Activated naive CD4-positive, alpha-beta T cell treated with anti-CD3 and anti-CD28 coated beads for 36 hours (primary cell): ENCODE measurements at regions not wholly inside any gene's neighbourhood (a gene's known extent, or its start where the extent isn't known, plus 50 kb on each side); places are given as distances from the start of the nearest gene placed in this dataset.

Experiments
- CTCF ChIA-PET: fragments of 350-600 bp; sonication (Branson Sonifier 250); formaldehyde crosslinking; loops from one replicate; lab custom pipeline; 2021; ENCODE audit warnings: antibody characterized with exemption; lab: Charles Lee
- DNase-seq: peaks from one replicate; pipeline ENCODE4 v3.0.0-alpha.2; 2020
- H3K27ac Mint-ChIP-seq: one replicate; pipeline ENCODE4 v1.8.0; 2021; ENCODE audit warnings: mild to moderate bottlenecking, mixed read lengths
- H3K27me3 Mint-ChIP-seq: one replicate; pipeline ENCODE4 v1.8.0; 2021; ENCODE audit warnings: low read depth, mixed read lengths
- H3K36me3 Mint-ChIP-seq: one replicate; pipeline ENCODE4 v1.8.0; 2021; ENCODE audit warnings: low read depth, mixed read lengths
- H3K4me1 Mint-ChIP-seq: one replicate; pipeline ENCODE4 v1.8.0; 2021; ENCODE audit warnings: low read depth, mixed read lengths
- H3K4me3 Mint-ChIP-seq: one replicate; pipeline ENCODE4 v1.8.0; 2021; ENCODE audit warnings: mild to moderate bottlenecking, moderate library complexity, mixed read lengths
- H3K9me3 Mint-ChIP-seq: one replicate; pipeline ENCODE4 v1.8.0; 2021; ENCODE audit warnings: mixed read lengths
- intact Hi-C: fragments of 100-400 bp; cut with micrococcal nuclease; formaldehyde crosslinking; loops from one replicate; pipeline ENCODE4 v1.15.1; 2023

DNA sequence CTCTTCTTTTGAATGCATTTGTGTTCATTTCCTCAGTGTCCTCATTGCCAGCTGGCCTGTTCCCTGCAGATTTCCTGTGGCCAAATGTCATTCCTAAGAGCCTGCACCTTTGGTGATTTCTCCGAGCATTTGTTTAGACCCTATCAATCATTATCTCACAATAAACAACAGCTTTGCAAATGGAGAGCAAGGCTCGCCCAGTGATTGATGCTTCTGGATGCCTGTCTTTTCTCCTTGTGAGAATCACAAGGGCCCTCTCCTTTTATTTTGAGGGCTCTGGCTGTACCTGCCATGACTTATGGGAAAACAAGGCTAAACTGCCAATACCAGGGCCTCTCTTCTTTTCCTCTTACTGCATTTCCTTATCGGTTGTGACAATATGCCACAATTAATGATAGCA is 1454.4 kb upstream of the CELF4 start:
- Mint-ChIP-seq H3K27me3 (no peaks in the 10 kb centered on the region), H3K4me3 (no peak overlapping the region), H3K27ac (no peak overlapping the region), H3K4me1 (no peaks in the 10 kb centered on the region), H3K36me3 (no peaks in the 10 kb centered on the region), H3K9me3 (peaks cover 4% of the 10 kb centered on the region)
- DNase-seq, result no peak
- intact Hi-C loops, result no loop called here
- CTCF ChIA-PET, result no interaction called here

GRCh38 chr18:39007031-39007902 is 1441.7 kb upstream of the CELF4 start:
- H3K4me3 Mint-ChIP-seq, result no peak overlapping the region
- no peak for DNase-seq
- no peaks in the 10 kb centered on the region for H3K4me1 Mint-ChIP-seq
- H3K36me3 Mint-ChIP-seq, result no peaks in the 10 kb centered on the region
- H3K27ac Mint-ChIP-seq, result no peak overlapping the region
- H3K27me3 Mint-ChIP-seq, result no peaks in the 10 kb centered on the region
- no peaks in the 10 kb centered on the region for H3K9me3 Mint-ChIP-seq
- CTCF ChIA-PET, result no interaction called here
- intact Hi-C loops, result no loop called here

DNA sequence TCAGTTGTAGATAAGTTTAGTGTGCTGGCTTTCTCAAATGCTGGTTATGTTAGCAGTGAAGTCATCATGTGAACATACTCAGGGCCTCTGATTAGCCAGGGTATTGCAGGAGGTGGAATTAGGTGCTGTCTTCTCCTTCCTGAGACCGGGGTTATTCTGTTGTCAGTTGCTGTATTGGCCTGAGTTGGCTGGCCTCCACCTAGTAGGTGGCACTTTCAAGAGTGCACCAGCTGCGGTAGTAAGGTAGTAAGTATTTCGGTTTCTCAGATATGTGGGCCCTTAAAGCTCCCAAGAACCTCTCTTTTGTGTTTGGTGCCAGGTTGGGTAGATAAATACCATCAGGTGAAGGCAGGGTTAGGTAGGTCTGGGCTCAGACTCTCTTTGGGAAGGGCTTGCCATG is 1430.5 kb upstream of the CELF4 start:
- DNase-seq, result no peak
- H3K27me3 Mint-ChIP-seq, result no peaks in the 10 kb centered on the region
- no peaks in the 10 kb centered on the region for H3K36me3 Mint-ChIP-seq
- H3K9me3 Mint-ChIP-seq, result peaks cover 1% of the 10 kb centered on the region
- no peaks in the 10 kb centered on the region for H3K4me1 Mint-ChIP-seq
- H3K4me3 Mint-ChIP-seq, result no peak overlapping the region
- H3K27ac Mint-ChIP-seq, result no peak overlapping the region
- CTCF ChIA-PET, result no interaction called here
- intact Hi-C loops, result no loop called here

GRCh38 chr18:38993342-38993741 is 1427.7 kb upstream of the CELF4 start:
- Mint-ChIP-seq H3K9me3 (peaks cover 1% of the 10 kb centered on the region), H3K4me1 (no peaks in the 10 kb centered on the region), H3K36me3 (no peaks in the 10 kb centered on the region), H3K27ac (no peak overlapping the region), H3K4me3 (no peak overlapping the region), H3K27me3 (no peaks in the 10 kb centered on the region)
- CTCF ChIA-PET, result no interaction called here
- intact Hi-C loops, result no loop called here
- no peak for DNase-seq

GRCh38 chr18:38984968-38985367 is 1419.4 kb upstream of the CELF4 start:
- Mint-ChIP-seq H3K27ac (no peak overlapping the region), H3K9me3 (peaks cover 3% of the 10 kb centered on the region)

DNA sequence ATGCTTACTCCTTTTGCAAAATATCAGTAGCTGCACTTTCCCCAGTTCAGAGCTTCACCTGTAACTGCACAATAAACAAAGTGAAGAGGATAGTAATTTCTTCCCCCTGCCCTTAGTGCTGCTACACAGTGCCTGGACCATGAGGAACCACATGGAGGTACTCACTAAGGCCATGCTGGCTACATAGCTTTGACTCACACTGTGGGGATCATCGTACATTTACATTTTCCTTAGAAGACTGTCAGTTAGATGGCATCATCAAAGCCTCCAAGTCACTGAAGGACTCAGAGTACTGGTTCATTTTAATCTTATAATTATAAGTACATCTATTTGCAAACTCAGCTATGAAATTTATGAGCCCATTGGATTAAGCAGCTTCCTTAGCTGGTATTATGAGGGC is 1416.5 kb upstream of the CELF4 start:
- H3K4me1 Mint-ChIP-seq, result no peaks in the 10 kb centered on the region
- no peak overlapping the region for H3K4me3 Mint-ChIP-seq
- intact Hi-C loops, result no loop called here
- no peak overlapping the region for H3K27ac Mint-ChIP-seq
- no peaks in the 10 kb centered on the region for H3K27me3 Mint-ChIP-seq
- H3K36me3 Mint-ChIP-seq, result no peaks in the 10 kb centered on the region
- CTCF ChIA-PET, result no interaction called here
- no peak for DNase-seq
- peaks cover 3% of the 10 kb centered on the region for H3K9me3 Mint-ChIP-seq

More at GRCh38 chr18:38984968-38985367, 1419.4 kb upstream of the CELF4 start:
- no peaks in the 10 kb centered on the region for H3K4me1 Mint-ChIP-seq
- H3K4me3 Mint-ChIP-seq, result no peak overlapping the region
- CTCF ChIA-PET, result no interaction called here
- H3K36me3 Mint-ChIP-seq, result no peaks in the 10 kb centered on the region
- no peak for DNase-seq
- intact Hi-C loops, result no loop called here
- H3K27me3 Mint-ChIP-seq, result no peaks in the 10 kb centered on the region

DNA sequence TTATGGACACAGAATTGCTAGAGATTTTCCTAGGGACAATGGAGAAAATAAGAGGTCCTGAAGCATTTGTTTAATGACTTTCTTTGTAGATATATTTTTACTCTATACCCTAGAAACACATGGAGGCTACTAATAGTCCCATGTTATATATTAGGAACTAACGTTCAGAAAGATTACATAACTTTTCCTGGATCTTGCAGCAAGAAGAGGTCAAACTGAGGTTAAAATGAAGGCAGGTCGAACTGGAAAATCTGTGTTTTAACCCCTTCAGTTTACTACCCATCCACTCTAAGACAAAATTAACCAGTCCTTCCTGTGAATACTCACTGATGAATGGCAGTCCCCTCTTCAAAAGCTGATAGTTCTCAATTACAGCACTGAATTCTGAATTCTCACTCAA is 1415.8 kb upstream of the CELF4 start:
- CTCF ChIA-PET, result no interaction called here
- H3K27ac Mint-ChIP-seq, result no peak overlapping the region
- H3K9me3 Mint-ChIP-seq, result peaks cover 3% of the 10 kb centered on the region
- no peaks in the 10 kb centered on the region for H3K36me3 Mint-ChIP-seq
- H3K4me3 Mint-ChIP-seq, result no peak overlapping the region
- H3K27me3 Mint-ChIP-seq, result no peaks in the 10 kb centered on the region
- no peaks in the 10 kb centered on the region for H3K4me1 Mint-ChIP-seq
- DNase-seq, result no peak
- intact Hi-C loops, result no loop called here

DNA sequence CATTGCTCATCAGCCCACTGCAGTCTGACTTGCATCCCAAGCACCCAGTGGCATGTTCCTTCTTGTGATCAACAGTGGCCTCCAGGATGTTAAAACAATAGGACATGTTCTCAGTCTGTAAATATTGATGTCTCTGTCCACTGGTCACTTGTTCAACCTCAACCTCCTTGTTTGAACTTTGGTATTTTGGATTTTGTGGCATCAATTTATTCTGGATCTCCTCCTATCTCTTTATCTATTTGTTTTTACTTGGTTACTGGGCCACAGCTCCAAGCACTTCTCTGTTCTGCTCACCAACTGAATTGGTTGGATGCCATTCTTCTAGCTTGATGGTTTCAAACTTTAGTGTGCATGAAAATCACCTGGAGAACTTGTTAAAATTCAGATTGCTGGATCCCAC is 1414.8 kb upstream of the CELF4 start:
- CTCF ChIA-PET, result no interaction called here
- H3K36me3 Mint-ChIP-seq, result no peaks in the 10 kb centered on the region
- H3K9me3 Mint-ChIP-seq, result peaks cover 3% of the 10 kb centered on the region
- no peak overlapping the region for H3K27ac Mint-ChIP-seq
- intact Hi-C loops, result no loop called here
- H3K4me1 Mint-ChIP-seq, result no peaks in the 10 kb centered on the region
- no peaks in the 10 kb centered on the region for H3K27me3 Mint-ChIP-seq
- no peak for DNase-seq
- H3K4me3 Mint-ChIP-seq, result no peak overlapping the region

DNA sequence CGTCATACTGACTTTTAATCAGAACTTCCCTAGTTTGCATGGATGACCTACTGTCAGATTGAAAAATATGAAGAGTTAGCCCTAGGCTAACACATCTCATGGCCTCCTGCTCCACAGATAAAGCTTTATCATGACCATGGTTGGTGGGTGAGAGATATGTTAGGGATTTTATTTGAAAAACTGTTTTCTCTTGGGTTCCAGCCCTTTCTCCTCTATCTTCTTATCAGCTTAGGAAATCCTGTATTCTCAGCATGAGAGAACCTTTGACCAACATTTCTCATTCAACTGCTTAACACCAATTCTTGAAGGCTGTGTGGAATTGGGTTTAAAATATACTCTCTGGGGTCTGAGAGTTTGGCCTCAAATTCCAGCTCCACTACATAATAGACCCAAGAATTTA is 1407.0 kb upstream of the CELF4 start:
- CTCF ChIA-PET, result no interaction called here
- no peak overlapping the region for H3K27ac Mint-ChIP-seq
- no peaks in the 10 kb centered on the region for H3K9me3 Mint-ChIP-seq

DNA sequence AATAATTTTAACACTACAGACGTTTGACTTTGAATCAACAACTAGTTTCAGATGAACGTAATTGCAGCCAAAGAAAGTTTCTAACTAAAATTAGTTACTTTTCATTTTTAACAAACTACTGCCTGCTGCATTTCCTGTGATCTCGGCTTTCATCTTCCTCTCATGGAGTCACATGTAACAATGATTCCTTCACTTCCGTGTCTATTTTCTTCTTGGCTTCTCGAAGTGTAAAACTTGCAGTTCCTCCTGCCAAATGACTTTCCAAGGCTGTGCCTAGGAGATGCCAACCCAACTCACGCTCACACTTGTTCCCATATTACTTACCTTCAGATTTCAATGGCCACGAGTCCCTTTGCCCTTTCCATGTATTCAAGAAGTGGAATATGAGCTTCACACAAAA is 1406.3 kb upstream of the CELF4 start:
- Mint-ChIP-seq H3K27me3 (no peaks in the 10 kb centered on the region), H3K4me1 (no peaks in the 10 kb centered on the region), H3K4me3 (no peak overlapping the region), H3K9me3 (no peaks in the 10 kb centered on the region), H3K36me3 (no peaks in the 10 kb centered on the region), H3K27ac (no peak overlapping the region)
- CTCF ChIA-PET, result no interaction called here
- intact Hi-C loops, result no loop called here
- DNase-seq, result no peak

More for the DNA sequence above, 1407.0 kb upstream of the CELF4 start:
- intact Hi-C loops, result no loop called here
- no peaks in the 10 kb centered on the region for H3K27me3 Mint-ChIP-seq
- H3K36me3 Mint-ChIP-seq, result no peaks in the 10 kb centered on the region
- no peak for DNase-seq
- H3K4me1 Mint-ChIP-seq, result no peaks in the 10 kb centered on the region
- H3K4me3 Mint-ChIP-seq, result no peak overlapping the region

DNA sequence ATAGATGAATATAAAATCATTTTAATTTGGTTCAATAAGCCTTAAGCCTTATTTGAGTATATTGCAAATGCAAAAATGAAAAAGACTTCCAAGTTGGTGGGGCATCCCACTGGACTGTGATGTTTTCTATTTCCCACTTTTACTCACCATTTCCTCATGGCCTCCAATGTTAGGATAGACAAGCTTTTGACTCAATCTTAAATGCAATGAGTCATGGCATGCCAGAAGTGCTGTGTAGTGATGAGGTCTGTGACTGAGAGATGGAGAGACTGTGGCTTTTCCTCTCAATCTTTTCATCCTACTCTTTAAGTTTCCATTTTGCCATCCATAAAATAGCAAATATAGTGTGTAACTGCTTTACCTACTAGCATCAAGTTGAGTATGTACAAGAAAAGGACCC is 1401.2 kb upstream of the CELF4 start:
- Mint-ChIP-seq H3K9me3 (no peaks in the 10 kb centered on the region), H3K27me3 (no peaks in the 10 kb centered on the region), H3K4me3 (no peak overlapping the region), H3K27ac (no peak overlapping the region), H3K36me3 (no peaks in the 10 kb centered on the region), H3K4me1 (peaks cover 3% of the 10 kb centered on the region)
- no peak for DNase-seq
- intact Hi-C loops, result no loop called here
- CTCF ChIA-PET, result no interaction called here

- Mint-ChIP-seq H3K27me3 (no peaks in the 10 kb centered on the region), H3K9me3 (no peaks in the 10 kb centered on the region), H3K27ac (no peak overlapping the region), H3K4me1 (peaks cover 3% of the 10 kb centered on the region), H3K36me3 (no peaks in the 10 kb centered on the region), H3K4me3 (no peak overlapping the region)
- CTCF ChIA-PET, result no interaction called here
- intact Hi-C loops, result no loop called here
- DNase-seq, result no peak
These were observed 1398.5 kb upstream of the CELF4 start for GRCh38 chr18:38963943-38964660.

DNA sequence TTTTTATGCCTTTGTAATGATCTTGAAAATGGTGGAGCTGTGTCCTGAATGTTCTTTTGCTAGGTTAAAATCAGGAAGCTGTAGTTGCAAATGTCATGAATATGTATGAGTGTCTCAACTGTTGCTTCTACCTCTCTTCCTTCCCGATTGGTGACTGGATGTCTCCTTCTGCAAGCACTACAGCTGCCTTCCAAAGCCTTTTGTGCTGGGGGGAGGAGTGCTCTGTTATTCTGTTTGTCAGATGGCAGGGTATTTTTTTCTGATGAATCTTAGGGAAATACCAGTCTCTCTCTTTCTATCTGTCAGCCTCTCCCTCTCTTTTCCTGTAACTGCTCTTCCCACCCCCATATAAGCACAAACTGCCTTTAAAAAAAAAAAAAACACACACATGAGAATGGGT is 1396.3 kb upstream of the CELF4 start:
- no peaks in the 10 kb centered on the region for H3K36me3 Mint-ChIP-seq
- CTCF ChIA-PET, result no interaction called here
- H3K4me1 Mint-ChIP-seq, result peaks cover 3% of the 10 kb centered on the region
- intact Hi-C loops, result no loop called here
- DNase-seq, result no peak
- no peak overlapping the region for H3K4me3 Mint-ChIP-seq
- H3K9me3 Mint-ChIP-seq, result no peaks in the 10 kb centered on the region
- H3K27ac Mint-ChIP-seq, result no peak overlapping the region
- no peaks in the 10 kb centered on the region for H3K27me3 Mint-ChIP-seq
